HG03045 (cell line): ENCODE measurements at regions not wholly inside any gene's neighbourhood (a gene's known extent, or its start where the extent isn't known, plus 50 kb on each side); places are given as distances from the start of the nearest gene placed in this dataset.

Source experiments
- ATAC-seq: cut with Tn5 transposase; IDR thresholded peaks from one replicate; pipeline ENCODE4 v1.9.1; 2021; ENCODE audit warnings: mild to moderate bottlenecking, moderate library complexity; ENCODE audit not compliant: unreplicated experiment

GRCh38 chr18:31246460-31246859 lies 71.5 kb upstream of the DSG1 start:
- ATAC-seq, result no peak

GRCh38 chr18:31247574-31248199 lies 70.3 kb upstream of the DSG1 start:
- no peak for ATAC-seq

- ATAC-seq, result no peak
Measured at GRCh38 chr18:31248783-31249521, 69.0 kb upstream of the DSG1 start.

GRCh38 chr18:31250902-31251301 lies 67.1 kb upstream of the DSG1 start:
- no peak for ATAC-seq

GRCh38 chr18:31252522-31252921 lies 65.4 kb upstream of the DSG1 start:
- no peak for ATAC-seq

- ATAC-seq, result no peak
Measured at GRCh38 chr18:31255953-31256352, 62.0 kb upstream of the DSG1 start.

GRCh38 chr18:31258789-31259188 lies 59.2 kb upstream of the DSG1 start:
- ATAC-seq, result no peak

GRCh38 chr18:31261792-31262582 lies 56.0 kb upstream of the DSG1 start:
- ATAC-seq, result no peak

- peak; percentile 88 for ATAC-seq
Measured at GRCh38 chr18:31267823-31268481, 50.0 kb upstream of the DSG1 start.
